Neural progenitor cell (in vitro differentiated cells): ENCODE measurements at regions not wholly inside any gene's neighbourhood (a gene's known extent, or its start where the extent isn't known, plus 50 kb on each side); places are given as distances from the start of the nearest gene placed in this dataset.
"Not testable (repeated sequence)": the region's sequence is repeated elsewhere in the genome, so short reads cannot be mapped to it uniquely, and the experiment has no call there.

ENCODE experiments used
- DNase-seq: peaks from one replicate; pipeline ENCODE4 v3.0.0-alpha.2; 2016; ENCODE audit warnings: low spot score
- H2AFZ ChIP-seq: fragments of 200-600 bp; sonication (generic); replicated peaks from 2 replicates; pipeline ENCODE4 v1.6.1; 2016; ENCODE audit warnings: antibody characterized with exemption
- H3F3A ChIP-seq: fragments of 200-600 bp; sonication (generic); 2 replicates; pipeline ENCODE4 v1.6.1; 2016; ENCODE audit warnings: antibody characterized with exemption, low read depth
- H3K27ac ChIP-seq: fragments of 200-600 bp; sonication (generic); 2 replicates; pipeline ENCODE4 v1.5.1; 2016; ENCODE audit warnings: mild to moderate bottlenecking
- H3K27me3 ChIP-seq: fragments of 200-600 bp; sonication (generic); 2 replicates; pipeline ENCODE4 v1.6.1; 2016; ENCODE audit warnings: mild to moderate bottlenecking, moderate library complexity
- H3K36me3 ChIP-seq: fragments of 200-600 bp; sonication (generic); 2 replicates; pipeline ENCODE4 v1.5.1; 2016
- H3K4me1 ChIP-seq: fragments of 200-600 bp; sonication (generic); 2 replicates; pipeline ENCODE4 v1.6.1; 2016; ENCODE audit warnings: mixed run types
- H3K4me2 ChIP-seq: fragments of 200-600 bp; sonication (generic); 2 replicates; pipeline ENCODE4 v1.6.1; 2016
- H3K4me3 ChIP-seq: fragments of 200-600 bp; sonication (generic); 2 replicates; pipeline ENCODE4 v1.5.1; 2016
- H3K79me2 ChIP-seq: fragments of 200-600 bp; sonication (generic); 2 replicates; pipeline ENCODE4 v1.6.1; 2016; ENCODE audit warnings: low read depth
- H3K9ac ChIP-seq: fragments of 200-600 bp; sonication (generic); 2 replicates; pipeline ENCODE4 v1.6.1; 2016
- H3K9me3 ChIP-seq: fragments of 200-600 bp; sonication (generic); 2 replicates; pipeline ENCODE4 v1.5.1; 2016; ENCODE audit warnings: low read depth
- H4K20me1 ChIP-seq: fragments of 200-600 bp; sonication (generic); 2 replicates; pipeline ENCODE4 v1.6.1; 2016; ENCODE audit warnings: low read depth
- H3K27ac Mint-ChIP-seq: 3 replicates; pipeline ENCODE4 v1.8.0; 2021; ENCODE audit warnings: mixed read lengths
- H3K27me3 Mint-ChIP-seq: 2 replicates; pipeline ENCODE4 v1.8.0; 2022; ENCODE audit warnings: low read depth, mild to moderate bottlenecking, inconsistent platforms, moderate library complexity, mixed read lengths; ENCODE audit not compliant: insufficient read depth
- H3K36me3 Mint-ChIP-seq: 3 replicates; pipeline ENCODE4 v1.8.0; 2021; ENCODE audit warnings: mixed read lengths
- H3K4me1 Mint-ChIP-seq: 3 replicates; pipeline ENCODE4 v1.8.0; 2021; ENCODE audit warnings: mixed read lengths
- H3K4me3 Mint-ChIP-seq: 3 replicates; pipeline ENCODE4 v1.8.0; 2021; ENCODE audit warnings: mild to moderate bottlenecking, moderate library complexity, mixed read lengths
- H3K9me3 Mint-ChIP-seq: 3 replicates; pipeline ENCODE4 v1.8.0; 2020; ENCODE audit warnings: mixed read lengths
- CTCF ChIP-seq: fragments of 200-600 bp; sonication (generic); IDR thresholded peaks from 2 replicates; pipeline ENCODE4 v1.5.1; 2017; ENCODE audit warnings: antibody characterized with exemption, mild to moderate bottlenecking
- EZH2 ChIP-seq: fragments of 200-600 bp; sonication (generic); IDR thresholded peaks from 2 replicates; pipeline ENCODE4 v1.6.1; 2017; ENCODE audit warnings: antibody characterized with exemption, mild to moderate bottlenecking, moderate library complexity
- EZH2phosphoT487 ChIP-seq: fragments of 200-600 bp; sonication (generic); IDR thresholded peaks from 2 replicates; pipeline ENCODE4 v1.6.1; 2017; ENCODE audit warnings: antibody characterized with exemption

- Mint-ChIP-seq H3K27ac (no peak overlapping the region), H3K36me3 (no peaks in the 10 kb centered on the region), H3K4me1 (no peaks in the 10 kb centered on the region), H3K9me3 (no peaks in the 10 kb centered on the region), H3K27me3 (no peaks in the 10 kb centered on the region), H3K4me3 (no peak overlapping the region)
- Histone ChIP-seq H4K20me1 (no peaks in the 10 kb centered on the region), H3K79me2 (no peaks in the 10 kb centered on the region), H3K27me3 (no peaks in the 10 kb centered on the region), H3K9me3 (no peaks in the 10 kb centered on the region), H3F3A (no peaks in the 10 kb centered on the region), H3K9ac (no peak overlapping the region), H3K36me3 (no peaks in the 10 kb centered on the region), H2AFZ (peak overlapping the region; percentile 3), H3K4me3 (no peak overlapping the region), H3K4me2 (no peak overlapping the region), H3K4me1 (no peaks in the 10 kb centered on the region), H3K27ac (no peak overlapping the region)
- no peak for TF ChIP-seq EZH2phosphoT487
- TF ChIP-seq CTCF = no peak
- TF ChIP-seq EZH2 = no peak
- DNase-seq = no peak
Observed at GRCh38 chr7:82665966-82666507, 222.5 kb upstream of the CACNA2D1 start.

- no peak overlapping the region for H3K4me3 ChIP-seq
- no peak for TF ChIP-seq EZH2
- no peak for TF ChIP-seq EZH2phosphoT487
- TF ChIP-seq CTCF = no peak
Observed at GRCh38 chr7:82655965-82656364, 212.4 kb upstream of the CACNA2D1 start.

GRCh38 chr7:82650095-82650494 is 206.5 kb upstream of the CACNA2D1 start:
- not testable (repeated sequence) for H3K27ac ChIP-seq, H3K27me3 ChIP-seq, H3K27ac Mint-ChIP-seq

More at GRCh38 chr7:82655965-82656364, 212.4 kb upstream of the CACNA2D1 start:
- Histone ChIP-seq H4K20me1 (no peaks in the 10 kb centered on the region), H3F3A (peaks cover 5% of the 10 kb centered on the region), H3K27me3 (no peaks in the 10 kb centered on the region), H3K4me2 (no peak overlapping the region), H2AFZ (no peak overlapping the region), H3K4me1 (no peaks in the 10 kb centered on the region), H3K36me3 (no peaks in the 10 kb centered on the region), H3K27ac (no peak overlapping the region), H3K9me3 (no peaks in the 10 kb centered on the region), H3K79me2 (no peaks in the 10 kb centered on the region), H3K9ac (no peak overlapping the region)
- H3K36me3 Mint-ChIP-seq = no peaks in the 10 kb centered on the region
- no peaks in the 10 kb centered on the region for H3K4me1 Mint-ChIP-seq
- H3K4me3 Mint-ChIP-seq = no peak overlapping the region
- no peak overlapping the region for H3K27ac Mint-ChIP-seq
- H3K9me3 Mint-ChIP-seq = peaks cover 14% of the 10 kb centered on the region
- DNase-seq = no peak
- H3K27me3 Mint-ChIP-seq = peaks cover 2% of the 10 kb centered on the region

GRCh38 chr7:82633592-82633991 is 190.0 kb upstream of the CACNA2D1 start:
- H3K27me3 Mint-ChIP-seq = no peaks in the 10 kb centered on the region
- H3K27me3 ChIP-seq = no peaks in the 10 kb centered on the region

More at GRCh38 chr7:82650095-82650494, 206.5 kb upstream of the CACNA2D1 start:
- not testable (repeated sequence) for H3K27me3 Mint-ChIP-seq, H4K20me1 ChIP-seq, H3K36me3 Mint-ChIP-seq, H3K9ac ChIP-seq, H3K4me1 Mint-ChIP-seq, DNase-seq, H3K36me3 ChIP-seq, H3K4me1 ChIP-seq, H3K4me3 Mint-ChIP-seq, H3K4me2 ChIP-seq, H2AFZ ChIP-seq, H3K4me3 ChIP-seq, H3F3A ChIP-seq, H3K79me2 ChIP-seq
- H3K9me3 Mint-ChIP-seq = peaks cover 24% of the 10 kb centered on the region
- peaks cover 11% of the 10 kb centered on the region for H3K9me3 ChIP-seq

More at GRCh38 chr7:82633592-82633991, 190.0 kb upstream of the CACNA2D1 start:
- Mint-ChIP-seq H3K9me3 (peaks cover 6% of the 10 kb centered on the region), H3K27ac (no peak overlapping the region), H3K4me1 (no peaks in the 10 kb centered on the region), H3K36me3 (no peaks in the 10 kb centered on the region), H3K4me3 (no peak overlapping the region)
- H3K9me3 ChIP-seq = no peaks in the 10 kb centered on the region
- no peak overlapping the region for H3K4me3 ChIP-seq
- peak overlapping the region; percentile 20 for H2AFZ ChIP-seq
- TF ChIP-seq CTCF (no peak), EZH2 (no peak), EZH2phosphoT487 (no peak)
- H3K79me2 ChIP-seq = no peaks in the 10 kb centered on the region
- H3K4me1 ChIP-seq = no peaks in the 10 kb centered on the region
- H3F3A ChIP-seq = no peaks in the 10 kb centered on the region
- H3K9ac ChIP-seq = no peak overlapping the region
- no peaks in the 10 kb centered on the region for H3K36me3 ChIP-seq
- no peaks in the 10 kb centered on the region for H4K20me1 ChIP-seq
- H3K27ac ChIP-seq = no peak overlapping the region
- no peak for DNase-seq
- no peak overlapping the region for H3K4me2 ChIP-seq
